GM12878 (cell line): ENCODE measurements at regions not wholly inside any gene's neighbourhood (a gene's known extent, or its start where the extent isn't known, plus 50 kb on each side); places are given as distances from the start of the nearest gene placed in this dataset.

ENCODE experiments used
- ATAC-seq: fragments of 200-7000 bp; cut with Tn5 transposase; 3 replicates; pipeline ENCODE4 v1.9.1; 2020; ENCODE audit warnings: mild to moderate bottlenecking, moderate library complexity
- BruUV-seq: library from RNA; stranded (reverse); fragments of 400-500 nt; replicated peaks from 2 replicates; lab custom pipeline; 2021; lab: Mats Ljungman, UMichigan
- CTCF ChIA-PET: fragments of 300-600 bp; sonication (Branson Sonifier 250); formaldehyde crosslinking; extraction: SDS; loops from one replicate; lab custom pipeline; 2021; ENCODE audit warnings: inconsistent platforms; lab: Yijun Ruan, JAX
- POLR2A ChIA-PET: fragments of 350-600 bp; formaldehyde crosslinking; extraction: SDS; loops from one replicate; lab custom pipeline; 2021; ENCODE audit warnings: inconsistent platforms; lab: Charles Lee
- RAD21 ChIA-PET: fragments of 300-600 bp; sonication (Branson Sonifier 250); formaldehyde crosslinking; loops from one replicate; lab custom pipeline; 2023; ENCODE audit warnings: antibody characterized with exemption; ENCODE audit not compliant: unreplicated experiment; lab: Charles Lee
- SMC1A ChIA-PET: fragments of 300-600 bp; sonication (Branson Sonifier 250); formaldehyde crosslinking; loops from one replicate; lab custom pipeline; 2023; ENCODE audit not compliant: unreplicated experiment, uncharacterized antibody; lab: Charles Lee
- DNase-seq: peaks from one replicate; pipeline ENCODE4 v3.0.0-alpha.2; 2011; ENCODE audit warnings: low read depth, low spot score
- FAIRE-seq: peaks from 3 replicates; lab custom pipeline; 2011; peaks lifted over from hg19 to GRCh38; lab: Jason Lieb, UNC
- H2AFZ ChIP-seq: 2 replicates; pipeline ENCODE4 v1.6.0; 2011; ENCODE audit warnings: low read depth, low read length, control low read depth; ENCODE audit not compliant: control insufficient read depth
- H3K27ac ChIP-seq: 2 replicates; pipeline ENCODE4 v1.5.1; 2011; ENCODE audit warnings: control low read depth; ENCODE audit not compliant: control insufficient read depth, insufficient read depth
- H3K27me3 ChIP-seq, 2 experiments: replicated peaks in 1 of 2; 2 replicates each; pipeline versions ENCODE4 v1.6.0 to v1.6.1; 2011; ENCODE audit warnings: low read length in 1 of 2; ENCODE audit not compliant: control insufficient read depth in 2 of 2, insufficient read depth in 2 of 2
- H3K36me3 ChIP-seq, 2 experiments: 2 replicates each; pipeline ENCODE4 v1.5.1; 2011; ENCODE audit warnings: low read length in 1 of 2; ENCODE audit not compliant: control insufficient read depth in 2 of 2, insufficient read depth in 2 of 2
- H3K4me1 ChIP-seq: 2 replicates; pipeline ENCODE4 v1.6.1; 2011; ENCODE audit warnings: mild to moderate bottlenecking, low read length, moderate library complexity, mixed read lengths; ENCODE audit not compliant: control insufficient read depth, insufficient read depth
- H3K4me2 ChIP-seq: 2 replicates; pipeline ENCODE4 v1.6.0; 2011; ENCODE audit warnings: control low read depth; ENCODE audit not compliant: control insufficient read depth, insufficient read depth
- H3K4me3 ChIP-seq: fragments of 200-600 bp; sonication (generic); 2 replicates; pipeline ENCODE4 v1.5.1; 2016
- H3K79me2 ChIP-seq: 2 replicates; pipeline ENCODE4 v1.6.0; 2011; ENCODE audit warnings: low read length; ENCODE audit not compliant: control insufficient read depth, insufficient read depth
- H3K9ac ChIP-seq: 2 replicates; pipeline ENCODE4 v1.8.0; 2011; ENCODE audit warnings: low read length, control low read depth, mixed read lengths; ENCODE audit not compliant: control insufficient read depth, insufficient read depth
- H3K9me3 ChIP-seq: replicated peaks from 3 replicates; pipeline ENCODE4 v1.5.1; 2011; ENCODE audit warnings: mild to moderate bottlenecking, low read length; ENCODE audit not compliant: control insufficient read depth, insufficient read depth
- H4K20me1 ChIP-seq: 2 replicates; pipeline ENCODE4 v1.6.0; 2011; ENCODE audit not compliant: control insufficient read depth, insufficient read depth
- BACH1 ChIP-seq: fragments of 450-650 bp; IDR thresholded peaks from 2 replicates; pipeline ENCODE4 v1.6.1; 2017; ENCODE audit warnings: mild to moderate bottlenecking, borderline replicate concordance
- HDAC2 ChIP-seq: fragments of 200-600 bp; sonication (generic); IDR thresholded peaks from 2 replicates; pipeline ENCODE4 v1.6.1; 2017
- MXI1 ChIP-seq: fragments of 150-350 bp; IDR thresholded peaks from 2 replicates; pipeline ENCODE4 v1.6.1; 2011; ENCODE audit warnings: low read depth, mild to moderate bottlenecking, inconsistent platforms, low read length, improper control_type of control experiment
- NR2C2 ChIP-seq: IDR thresholded peaks from 2 replicates; pipeline ENCODE4 v1.6.1; 2011; ENCODE audit warnings: borderline replicate concordance, low read depth; ENCODE audit not compliant: control insufficient read depth, insufficient read length
- NRF1 ChIP-seq: conservative IDR thresholded peaks from 2 replicates; pipeline ENCODE4 v1.6.1; 2011; ENCODE audit warnings: mild to moderate bottlenecking, low read depth, low read length, improper control_type of control experiment
- RELA ChIP-seq: fragments of 450-650 bp; IDR thresholded peaks from 2 replicates; pipeline ENCODE4 v1.8.0; 2014; ENCODE audit warnings: borderline replicate concordance; ENCODE audit not compliant: partially characterized antibody
- SIX5 ChIP-seq: IDR thresholded peaks from 2 replicates; pipeline ENCODE4 v1.6.1; 2011; ENCODE audit warnings: mild to moderate bottlenecking, low read depth, low read length, moderate library complexity; ENCODE audit not compliant: severe bottlenecking
- WGBS: methylation state at CpG from one replicate; pipeline ENCODE4 v1.1.6; 2016; ENCODE audit warnings: low lambda C conversion rate; ENCODE audit not compliant: insufficient replicate concordance, insufficient coverage; ENCODE audit errors: missing lambda C conversion rate; 5-methylcytosine and 5-hydroxymethylcytosine counted together
- in situ Hi-C: fragments of 300-500 bp; cut with MboI; formaldehyde crosslinking; loops from 9 replicates; pipeline ENCODE4 v1.14.3; 2018; ENCODE audit warnings: mixed read lengths
- intact Hi-C: fragments of 100-400 bp; cut with micrococcal nuclease; formaldehyde crosslinking; loops from one replicate; pipeline ENCODE4 v1.14.2; 2022; ENCODE audit not compliant: unreplicated experiment
- TF ChIP-seq, protein P1 (sequence below): IDR thresholded peaks from 2 replicates; pipeline ENCODE4 v1.6.1; 2011; ENCODE audit warnings: low read depth, low read length, improper control_type of control experiment, borderline replicate concordance
- TF ChIP-seq, protein P2 (sequence below): fragments of 450-650 bp; IDR thresholded peaks from 2 replicates; pipeline ENCODE4 v1.6.1; 2017; ENCODE audit warnings: antibody characterized with exemption, mild to moderate bottlenecking, moderate library complexity
- TF ChIP-seq, protein P3 (sequence below): fragments of 450-650 bp; IDR thresholded peaks from 2 replicates; pipeline ENCODE4 v1.6.1; 2016; ENCODE audit warnings: mild to moderate bottlenecking
- TF ChIP-seq, protein P4 (sequence below): fragments of 450-650 bp; IDR thresholded peaks from 2 replicates; pipeline ENCODE4 v1.6.1; 2018; ENCODE audit warnings: borderline replicate concordance, mild to moderate bottlenecking; ENCODE audit not compliant: partially characterized antibody
- TF ChIP-seq, protein P5 (sequence below): fragments of 450-650 bp; IDR thresholded peaks from 2 replicates; pipeline ENCODE4 v1.6.1; 2017; ENCODE audit warnings: mild to moderate bottlenecking, low read depth, inconsistent platforms; ENCODE audit not compliant: poor library complexity, severe bottlenecking
- TF ChIP-seq, protein P6 (sequence below): IDR thresholded peaks from 2 replicates; pipeline ENCODE4 v1.6.1; 2012; ENCODE audit warnings: low read depth, low read length, improper control_type of control experiment

DNA sequence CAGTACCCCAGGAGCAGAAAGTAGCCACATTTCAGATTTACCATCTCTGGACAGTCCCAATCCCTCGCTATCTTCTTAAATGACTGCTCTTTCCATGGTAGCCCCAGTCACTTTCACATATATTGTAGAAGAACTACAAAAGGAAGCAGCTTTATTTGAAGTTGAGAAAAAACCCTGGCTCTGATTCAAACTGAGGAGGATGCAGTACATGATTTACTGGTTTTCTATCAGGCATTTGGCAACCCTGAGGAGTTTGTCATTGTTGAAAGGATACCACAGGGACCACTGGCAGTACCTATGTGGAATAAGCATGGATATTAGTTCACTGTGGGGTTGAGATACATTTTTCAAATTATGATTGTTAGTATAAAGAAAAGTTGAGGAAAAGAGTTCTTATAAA, 640.9 kb upstream of the SETBP1 start:
- SMC1A ChIA-PET = no interaction called here
- RAD21 ChIA-PET = no interaction called here
- TF ChIP-seq SIX5 (no peak), NR2C2 (no peak), RELA (no peak), BACH1 (no peak), NRF1 (no peak), MXI1 (no peak), HDAC2 (no peak)
- TF ChIP-seq, protein P1, sequence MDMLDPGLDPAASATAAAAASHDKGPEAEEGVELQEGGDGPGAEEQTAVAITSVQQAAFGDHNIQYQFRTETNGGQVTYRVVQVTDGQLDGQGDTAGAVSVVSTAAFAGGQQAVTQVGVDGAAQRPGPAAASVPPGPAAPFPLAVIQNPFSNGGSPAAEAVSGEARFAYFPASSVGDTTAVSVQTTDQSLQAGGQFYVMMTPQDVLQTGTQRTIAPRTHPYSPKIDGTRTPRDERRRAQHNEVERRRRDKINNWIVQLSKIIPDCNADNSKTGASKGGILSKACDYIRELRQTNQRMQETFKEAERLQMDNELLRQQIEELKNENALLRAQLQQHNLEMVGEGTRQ = no peak
- TF ChIP-seq, protein P2, sequence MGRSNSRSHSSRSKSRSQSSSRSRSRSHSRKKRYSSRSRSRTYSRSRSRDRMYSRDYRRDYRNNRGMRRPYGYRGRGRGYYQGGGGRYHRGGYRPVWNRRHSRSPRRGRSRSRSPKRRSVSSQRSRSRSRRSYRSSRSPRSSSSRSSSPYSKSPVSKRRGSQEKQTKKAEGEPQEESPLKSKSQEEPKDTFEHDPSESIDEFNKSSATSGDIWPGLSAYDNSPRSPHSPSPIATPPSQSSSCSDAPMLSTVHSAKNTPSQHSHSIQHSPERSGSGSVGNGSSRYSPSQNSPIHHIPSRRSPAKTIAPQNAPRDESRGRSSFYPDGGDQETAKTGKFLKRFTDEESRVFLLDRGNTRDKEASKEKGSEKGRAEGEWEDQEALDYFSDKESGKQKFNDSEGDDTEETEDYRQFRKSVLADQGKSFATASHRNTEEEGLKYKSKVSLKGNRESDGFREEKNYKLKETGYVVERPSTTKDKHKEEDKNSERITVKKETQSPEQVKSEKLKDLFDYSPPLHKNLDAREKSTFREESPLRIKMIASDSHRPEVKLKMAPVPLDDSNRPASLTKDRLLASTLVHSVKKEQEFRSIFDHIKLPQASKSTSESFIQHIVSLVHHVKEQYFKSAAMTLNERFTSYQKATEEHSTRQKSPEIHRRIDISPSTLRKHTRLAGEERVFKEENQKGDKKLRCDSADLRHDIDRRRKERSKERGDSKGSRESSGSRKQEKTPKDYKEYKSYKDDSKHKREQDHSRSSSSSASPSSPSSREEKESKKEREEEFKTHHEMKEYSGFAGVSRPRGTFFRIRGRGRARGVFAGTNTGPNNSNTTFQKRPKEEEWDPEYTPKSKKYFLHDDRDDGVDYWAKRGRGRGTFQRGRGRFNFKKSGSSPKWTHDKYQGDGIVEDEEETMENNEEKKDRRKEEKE = no peak
- TF ChIP-seq, protein P3, sequence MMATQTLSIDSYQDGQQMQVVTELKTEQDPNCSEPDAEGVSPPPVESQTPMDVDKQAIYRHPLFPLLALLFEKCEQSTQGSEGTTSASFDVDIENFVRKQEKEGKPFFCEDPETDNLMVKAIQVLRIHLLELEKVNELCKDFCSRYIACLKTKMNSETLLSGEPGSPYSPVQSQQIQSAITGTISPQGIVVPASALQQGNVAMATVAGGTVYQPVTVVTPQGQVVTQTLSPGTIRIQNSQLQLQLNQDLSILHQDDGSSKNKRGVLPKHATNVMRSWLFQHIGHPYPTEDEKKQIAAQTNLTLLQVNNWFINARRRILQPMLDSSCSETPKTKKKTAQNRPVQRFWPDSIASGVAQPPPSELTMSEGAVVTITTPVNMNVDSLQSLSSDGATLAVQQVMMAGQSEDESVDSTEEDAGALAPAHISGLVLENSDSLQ = no peak
- TF ChIP-seq, protein P4, sequence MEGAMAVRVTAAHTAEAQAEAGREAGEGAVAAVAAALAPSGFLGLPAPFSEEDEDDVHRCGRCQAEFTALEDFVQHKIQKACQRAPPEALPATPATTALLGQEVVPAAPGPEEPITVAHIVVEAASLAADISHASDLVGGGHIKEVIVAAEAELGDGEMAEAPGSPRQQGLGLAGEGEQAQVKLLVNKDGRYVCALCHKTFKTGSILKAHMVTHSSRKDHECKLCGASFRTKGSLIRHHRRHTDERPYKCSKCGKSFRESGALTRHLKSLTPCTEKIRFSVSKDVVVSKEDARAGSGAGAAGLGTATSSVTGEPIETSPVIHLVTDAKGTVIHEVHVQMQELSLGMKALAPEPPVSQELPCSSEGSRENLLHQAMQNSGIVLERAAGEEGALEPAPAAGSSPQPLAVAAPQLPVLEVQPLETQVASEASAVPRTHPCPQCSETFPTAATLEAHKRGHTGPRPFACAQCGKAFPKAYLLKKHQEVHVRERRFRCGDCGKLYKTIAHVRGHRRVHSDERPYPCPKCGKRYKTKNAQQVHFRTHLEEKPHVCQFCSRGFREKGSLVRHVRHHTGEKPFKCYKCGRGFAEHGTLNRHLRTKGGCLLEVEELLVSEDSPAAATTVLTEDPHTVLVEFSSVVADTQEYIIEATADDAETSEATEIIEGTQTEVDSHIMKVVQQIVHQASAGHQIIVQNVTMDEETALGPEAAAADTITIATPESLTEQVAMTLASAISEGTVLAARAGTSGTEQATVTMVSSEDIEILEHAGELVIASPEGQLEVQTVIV = no peak
- TF ChIP-seq, protein P5, sequence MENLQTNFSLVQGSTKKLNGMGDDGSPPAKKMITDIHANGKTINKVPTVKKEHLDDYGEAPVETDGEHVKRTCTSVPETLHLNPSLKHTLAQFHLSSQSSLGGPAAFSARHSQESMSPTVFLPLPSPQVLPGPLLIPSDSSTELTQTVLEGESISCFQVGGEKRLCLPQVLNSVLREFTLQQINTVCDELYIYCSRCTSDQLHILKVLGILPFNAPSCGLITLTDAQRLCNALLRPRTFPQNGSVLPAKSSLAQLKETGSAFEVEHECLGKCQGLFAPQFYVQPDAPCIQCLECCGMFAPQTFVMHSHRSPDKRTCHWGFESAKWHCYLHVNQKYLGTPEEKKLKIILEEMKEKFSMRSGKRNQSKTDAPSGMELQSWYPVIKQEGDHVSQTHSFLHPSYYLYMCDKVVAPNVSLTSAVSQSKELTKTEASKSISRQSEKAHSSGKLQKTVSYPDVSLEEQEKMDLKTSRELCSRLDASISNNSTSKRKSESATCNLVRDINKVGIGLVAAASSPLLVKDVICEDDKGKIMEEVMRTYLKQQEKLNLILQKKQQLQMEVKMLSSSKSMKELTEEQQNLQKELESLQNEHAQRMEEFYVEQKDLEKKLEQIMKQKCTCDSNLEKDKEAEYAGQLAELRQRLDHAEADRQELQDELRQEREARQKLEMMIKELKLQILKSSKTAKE = no peak
- TF ChIP-seq, protein P6, sequence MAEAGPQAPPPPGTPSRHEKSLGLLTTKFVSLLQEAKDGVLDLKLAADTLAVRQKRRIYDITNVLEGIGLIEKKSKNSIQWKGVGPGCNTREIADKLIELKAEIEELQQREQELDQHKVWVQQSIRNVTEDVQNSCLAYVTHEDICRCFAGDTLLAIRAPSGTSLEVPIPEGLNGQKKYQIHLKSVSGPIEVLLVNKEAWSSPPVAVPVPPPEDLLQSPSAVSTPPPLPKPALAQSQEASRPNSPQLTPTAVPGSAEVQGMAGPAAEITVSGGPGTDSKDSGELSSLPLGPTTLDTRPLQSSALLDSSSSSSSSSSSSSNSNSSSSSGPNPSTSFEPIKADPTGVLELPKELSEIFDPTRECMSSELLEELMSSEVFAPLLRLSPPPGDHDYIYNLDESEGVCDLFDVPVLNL = no peak

More for the DNA sequence above, 640.9 kb upstream of the SETBP1 start:
- Histone ChIP-seq H3K27me3 (no peaks in the 10 kb centered on the region; a peak in 1 of 4 replicates), H3K79me2 (no peaks in the 10 kb centered on the region), H3K9me3 (no peaks in the 10 kb centered on the region), H4K20me1 (no peaks in the 10 kb centered on the region), H3K36me3 (no peaks in the 10 kb centered on the region), H3K4me2 (no peak overlapping the region), H3K4me1 (no peaks in the 10 kb centered on the region), H3K4me3 (no peak overlapping the region), H3K9ac (no peak overlapping the region), H2AFZ (no peak overlapping the region), H3K27ac (no peak overlapping the region)
- no peak for ATAC-seq
- intact Hi-C loops = no loop called here
- in situ Hi-C loops = no loop called here
- BruUV-seq = no TSS peak
- ChIA-PET CTCF (interaction anchor here (0.6 kb wide), 1 partner anchor 419 kb away, joined by 3 read pairs; no protein-coding TSS in a partner anchor), POLR2A (no interaction called here)
- 0% methylated on average over 1 of the region's 1 CpG for WGBS
- FAIRE-seq = no peak
- no peak for DNase-seq
